Mammary epithelial cell (primary cell): ENCODE measurements at regions not wholly inside any gene's neighbourhood (a gene's known extent, or its start where the extent isn't known, plus 50 kb on each side); places are given as distances from the start of the nearest gene placed in this dataset.

Experiments used
- CTCF ChIP-seq, 2 donors: IDR thresholded peaks in 1 of 2; conservative IDR thresholded peaks in 1 of 2; 2 replicates each; pipeline ENCODE4 v1.5.1; 2011 to 2012; ENCODE audit warnings: inconsistent platforms in 2 of 2, low read length in 2 of 2, mild to moderate bottlenecking in 2 of 2, control low read depth in 1 of 2, low read depth in 1 of 2; ENCODE audit not compliant: insufficient read depth in 1 of 2; ENCODE audit errors: extremely low read depth in 1 of 2
- EZH2 ChIP-seq: IDR thresholded peaks from 2 replicates; pipeline ENCODE4 v1.6.1; 2012; ENCODE audit warnings: low read length, inconsistent platforms, borderline replicate concordance

- no peak for TF ChIP-seq CTCF (conservative IDR thresholded peaks at IDR 0.05 in 1 of 2, IDR thresholded peaks at IDR 0.05 in 1 of 2; ENCODE audit: extremely low read depth in 1 of 2, insufficient read depth in 1 of 2, low read depth in 1 of 2, low read length in 2 of 2)
- no peak for TF ChIP-seq EZH2
These were observed 263.5 kb upstream of the HDAC4 start for GRCh38 chr2:239664216-239664810.
